ENCODE measurements at regions not wholly inside any gene's neighbourhood (a gene's known extent, or its start where the extent isn't known, plus 50 kb on each side); places are given as distances from the start of the nearest gene placed in this dataset.

GRCh38 chr11:70627219-70627618, 228.9 kb downstream of the CTTN start:
- DNase-seq (ENCODE audit: low read depth): no peak

- DNase-seq (ENCODE audit: low read depth): no peak
Measured at GRCh38 chr11:70628176-70628854, 230.0 kb downstream of the CTTN start.

- DNase-seq (ENCODE audit: low read depth): no peak
Measured at GRCh38 chr11:70628855-70629844, 230.8 kb downstream of the CTTN start.

GRCh38 chr11:70630068-70630467, 231.7 kb downstream of the CTTN start:
- DNase-seq (ENCODE audit: low read depth): no peak

- DNase-seq (ENCODE audit: low read depth): no peak
Measured at GRCh38 chr11:70630816-70631623, 232.7 kb downstream of the CTTN start.

GRCh38 chr11:70631624-70632047, 233.3 kb downstream of the CTTN start:
- DNase-seq (ENCODE audit: low read depth): no peak

GRCh38 chr11:70633610-70634009, 235.3 kb downstream of the CTTN start:
- DNase-seq (ENCODE audit: low read depth): no peak

GRCh38 chr11:70636659-70637058, 238.3 kb downstream of the CTTN start:
- no peak for DNase-seq (ENCODE audit: low read depth)

GRCh38 chr11:70637186-70637800, 239.0 kb downstream of the CTTN start:
- DNase-seq (ENCODE audit: low read depth): no peak

- no peak for DNase-seq (ENCODE audit: low read depth)
Measured at GRCh38 chr11:70637949-70638583, 239.7 kb downstream of the CTTN start.

GRCh38 chr11:70640408-70640807, 242.1 kb downstream of the CTTN start:
- DNase-seq (ENCODE audit: low read depth): no peak

- DNase-seq (ENCODE audit: low read depth): no peak
Measured at GRCh38 chr11:70641369-70641768, 243.0 kb downstream of the CTTN start.

- DNase-seq (ENCODE audit: low read depth): no peak
Measured at GRCh38 chr11:70642266-70642665, 243.9 kb downstream of the CTTN start.

- DNase-seq (ENCODE audit: low read depth): no peak
Measured at GRCh38 chr11:70643642-70644041, 245.3 kb downstream of the CTTN start.

- no peak for DNase-seq (ENCODE audit: low read depth)
Measured at GRCh38 chr11:70644343-70645060, 246.2 kb downstream of the CTTN start.

GRCh38 chr11:70645537-70645936, 247.2 kb downstream of the CTTN start:
- no peak for DNase-seq (ENCODE audit: low read depth)

- DNase-seq (ENCODE audit: low read depth): no peak
Measured at GRCh38 chr11:70646272-70647049, 248.1 kb downstream of the CTTN start.

- DNase-seq (ENCODE audit: low read depth): no peak
Measured at GRCh38 chr11:70647188-70648166, 249.1 kb downstream of the CTTN start.

Data from HS-27A (cell line).